GM19463 (cell line): ENCODE measurements at regions not wholly inside any gene's neighbourhood (a gene's known extent, or its start where the extent isn't known, plus 50 kb on each side); places are given as distances from the start of the nearest gene placed in this dataset.
"Not testable (repeated sequence)": the region's sequence is repeated elsewhere in the genome, so short reads cannot be mapped to it uniquely, and the experiment has no call there.

Experiments
- ATAC-seq: cut with Tn5 transposase; IDR thresholded peaks from one replicate; pipeline ENCODE4 v1.9.1; 2021; ENCODE audit warnings: mild to moderate bottlenecking, moderate library complexity; ENCODE audit not compliant: unreplicated experiment

GRCh38 chr10:8128511-8128910, 74.0 kb downstream of the GATA3 start:
- no peak for ATAC-seq

- no peak for ATAC-seq
Measured at GRCh38 chr10:8129438-8129837, 75.0 kb downstream of the GATA3 start.

GRCh38 chr10:8130973-8131911, 76.8 kb downstream of the GATA3 start:
- ATAC-seq, result peak; percentile 60

- ATAC-seq, result peak; percentile 63
Measured at GRCh38 chr10:8133146-8133545, 78.7 kb downstream of the GATA3 start.

- no peak for ATAC-seq
Measured at GRCh38 chr10:8136736-8137135, 82.2 kb downstream of the GATA3 start.

- ATAC-seq, result no peak
Measured at GRCh38 chr10:8137272-8137681, 82.8 kb downstream of the GATA3 start.

GRCh38 chr10:8137726-8138125, 83.2 kb downstream of the GATA3 start:
- ATAC-seq, result no peak

GRCh38 chr10:8138471-8138870, 84.0 kb downstream of the GATA3 start:
- ATAC-seq, result no peak

- no peak for ATAC-seq
Measured at GRCh38 chr10:8144496-8144895, 90.0 kb downstream of the GATA3 start.

GRCh38 chr10:8146650-8147049, 92.2 kb downstream of the GATA3 start:
- ATAC-seq, result no peak

GRCh38 chr10:8149991-8150390, 95.5 kb downstream of the GATA3 start:
- ATAC-seq, result no peak

GRCh38 chr10:8150401-8150905, 96.0 kb downstream of the GATA3 start:
- ATAC-seq, result no peak

GRCh38 chr10:8151086-8151485, 96.6 kb downstream of the GATA3 start:
- no peak for ATAC-seq

- no peak for ATAC-seq
Measured at GRCh38 chr10:8156918-8157317, 102.4 kb downstream of the GATA3 start.

- ATAC-seq, result no peak
Measured at GRCh38 chr10:8158193-8159071, 103.9 kb downstream of the GATA3 start.

GRCh38 chr10:8159341-8160165, 105.1 kb downstream of the GATA3 start:
- no peak for ATAC-seq

- ATAC-seq, result no peak
Measured at GRCh38 chr10:8163824-8164223, 109.3 kb downstream of the GATA3 start.

GRCh38 chr10:8164640-8165039, 110.2 kb downstream of the GATA3 start:
- ATAC-seq, result not testable (repeated sequence)

- ATAC-seq, result no peak
Measured at GRCh38 chr10:8168836-8169235, 114.3 kb downstream of the GATA3 start.

GRCh38 chr10:8171008-8171407, 116.5 kb downstream of the GATA3 start:
- no peak for ATAC-seq

GRCh38 chr10:8172604-8173003, 118.1 kb downstream of the GATA3 start:
- no peak for ATAC-seq
